ENCODE measurements at regions not wholly inside any gene's neighbourhood (a gene's known extent, or its start where the extent isn't known, plus 50 kb on each side); places are given as distances from the start of the nearest gene placed in this dataset.

DNA sequence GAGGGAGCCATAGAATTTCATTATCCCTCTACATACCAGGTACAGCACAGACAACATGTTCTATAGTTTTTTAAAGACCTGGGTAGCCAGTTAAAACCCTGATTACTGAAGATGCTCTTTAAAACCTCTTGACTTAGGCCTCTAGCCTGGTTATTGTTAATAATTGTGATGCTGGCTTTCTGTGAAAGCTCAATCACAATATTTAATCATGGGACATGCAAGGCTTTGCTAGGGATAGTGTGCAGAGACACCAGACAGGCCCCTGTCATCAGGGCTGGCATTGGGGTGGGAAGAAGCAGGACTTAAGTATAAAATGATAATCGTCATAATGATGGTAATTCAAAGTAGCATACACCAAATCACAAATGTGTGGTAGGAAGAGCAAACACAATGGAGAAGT is 274.4 kb downstream of the PTBP2 start:
- DNase-seq (ENCODE audit: low read depth), result no peak

DNA sequence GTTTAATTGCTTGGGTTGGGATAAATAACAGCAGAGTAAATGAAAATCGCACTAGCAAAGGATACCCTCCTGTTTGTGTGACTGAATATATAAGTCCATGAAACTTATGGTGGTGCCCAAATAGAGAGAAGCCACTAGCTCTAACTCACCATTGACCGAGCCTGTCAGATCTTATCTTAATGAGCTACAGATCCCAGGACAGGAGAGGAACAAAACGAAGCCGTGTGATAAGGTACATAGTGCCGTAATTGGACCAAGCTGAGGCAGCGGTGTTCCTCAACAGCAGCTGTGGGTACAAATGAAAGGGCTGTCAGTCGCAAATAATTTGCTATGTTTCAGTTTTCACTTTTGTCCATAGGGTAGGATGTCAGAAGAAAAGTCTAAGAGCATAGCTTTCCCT is 276.1 kb downstream of the PTBP2 start:
- no peak for DNase-seq (ENCODE audit: low read depth)

- no peak for DNase-seq (ENCODE audit: low read depth)
These were observed 276.9 kb downstream of the PTBP2 start for GRCh38 chr1:96998466-96998865.

- no peak for DNase-seq (ENCODE audit: low read depth)
These were observed 277.6 kb downstream of the PTBP2 start for GRCh38 chr1:96999191-96999590.

DNA sequence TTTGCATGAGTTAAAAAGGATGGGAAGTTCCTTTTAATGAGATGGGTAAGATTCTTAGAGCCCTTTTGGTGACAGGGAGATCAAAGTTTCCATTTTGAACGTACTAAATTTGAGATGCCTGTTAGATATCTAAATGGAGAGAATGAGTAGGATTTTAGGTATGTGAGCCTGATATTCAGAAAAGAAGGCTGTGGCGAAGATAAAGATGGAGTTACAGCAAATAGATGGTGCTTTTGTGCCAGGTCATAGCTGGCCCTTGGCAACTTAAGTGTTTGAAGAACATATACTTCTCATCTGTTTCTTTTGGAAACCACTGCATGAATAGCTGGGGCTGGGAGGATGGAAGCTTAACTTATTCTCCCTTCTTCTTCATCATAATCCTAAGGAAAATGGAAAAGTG is 282.5 kb downstream of the PTBP2 start:
- no peak for DNase-seq (ENCODE audit: low read depth)

DNA sequence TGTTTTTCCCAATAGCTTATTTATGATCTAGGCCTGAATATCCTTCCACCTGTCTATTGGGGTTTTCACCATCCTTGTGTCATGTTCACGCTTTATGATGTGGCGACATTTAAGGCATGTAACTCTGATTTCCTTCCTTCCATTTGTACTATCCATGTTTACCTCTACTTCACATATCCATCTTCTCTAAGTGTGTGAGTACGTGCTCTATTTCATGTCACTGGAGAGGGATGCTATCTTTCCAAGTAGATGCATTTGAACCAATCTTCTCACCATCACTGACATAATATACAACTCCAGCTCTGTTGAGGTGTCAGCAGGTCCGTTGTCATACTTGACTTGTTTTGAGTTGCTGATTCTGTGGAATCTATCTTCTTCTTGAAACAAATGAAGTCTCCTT is 283.2 kb downstream of the PTBP2 start:
- DNase-seq (ENCODE audit: low read depth), result no peak

- DNase-seq (ENCODE audit: low read depth), result no peak
These were observed 284.6 kb downstream of the PTBP2 start for GRCh38 chr1:97006044-97006661.

GRCh38 chr1:97007840-97008604 is 286.4 kb downstream of the PTBP2 start:
- DNase-seq (ENCODE audit: low read depth), result no peak

GRCh38 chr1:97010566-97011264 is 289.1 kb downstream of the PTBP2 start:
- no peak for DNase-seq (ENCODE audit: low read depth)

DNA sequence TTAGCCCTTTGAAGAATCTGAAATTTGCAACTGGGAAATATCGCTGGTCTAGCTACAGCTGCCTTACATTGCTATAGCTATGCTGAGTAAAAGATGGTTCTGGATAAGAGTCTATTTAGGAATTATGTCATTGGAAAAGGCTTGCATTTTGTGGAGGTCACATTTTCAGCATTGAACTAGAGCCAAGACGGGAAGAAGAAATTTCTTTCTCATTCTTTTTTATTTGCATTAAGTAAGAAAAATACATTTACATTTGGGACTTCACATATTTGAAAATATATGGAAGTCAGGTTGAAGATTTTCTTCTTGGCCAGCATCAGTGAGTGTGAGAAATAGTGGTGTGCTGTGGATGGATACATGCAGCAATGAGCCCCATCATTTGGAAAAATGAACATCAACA is 291.6 kb downstream of the PTBP2 start:
- no peak for DNase-seq (ENCODE audit: low read depth)

GRCh38 chr1:97013941-97014340 is 292.4 kb downstream of the PTBP2 start:
- DNase-seq (ENCODE audit: low read depth), result no peak

GRCh38 chr1:97014426-97014825 is 292.8 kb downstream of the PTBP2 start:
- no peak for DNase-seq (ENCODE audit: low read depth)

DNA sequence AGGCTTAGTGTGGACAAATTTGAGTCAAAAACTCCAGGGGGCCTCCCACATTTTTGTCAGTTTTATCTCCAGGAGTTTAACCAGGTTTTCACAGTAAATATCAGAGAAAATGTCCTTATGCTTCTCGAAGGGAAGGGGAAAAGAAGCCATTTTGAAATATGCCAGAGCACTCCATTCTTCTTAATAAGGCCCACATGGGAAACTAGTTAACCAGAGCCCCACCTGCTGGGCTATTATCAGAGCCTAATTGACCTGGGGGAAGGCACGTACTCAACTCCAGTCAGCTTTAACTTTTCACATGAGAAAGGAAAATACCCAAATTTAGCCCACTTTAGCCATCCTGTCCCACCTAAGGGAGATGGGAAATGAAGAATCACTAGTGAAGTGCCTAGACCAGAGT is 296.3 kb downstream of the PTBP2 start:
- DNase-seq (ENCODE audit: low read depth), result no peak

Data from stimulated activated CD8-positive, alpha-beta memory T cell treated with anti-CD3 and anti-CD28 coated beads, Interleukin-4, amount 100 ng/mL, for 24 hours (primary cell).